GM13976 (cell line): ENCODE measurements at regions not wholly inside any gene's neighbourhood (a gene's known extent, or its start where the extent isn't known, plus 50 kb on each side); places are given as distances from the start of the nearest gene placed in this dataset.

Source experiments
- DNase-seq: peaks from one replicate; pipeline ENCODE4 v3.0.0; 2012; ENCODE audit warnings: low spot score
- in situ Hi-C: fragments of 300-500 bp; cut with MboI; formaldehyde crosslinking; loops from one replicate; pipeline ENCODE4 v1.12.0; 2022; ENCODE audit warnings: low sequenced_read_pairs, mixed read lengths, inconsistent platforms; ENCODE audit not compliant: unreplicated experiment
- TF ChIP-seq, protein P1 (sequence below): IDR thresholded peaks from 2 replicates; pipeline ENCODE4 v1.5.1; 2012; ENCODE audit warnings: borderline replicate concordance, mild to moderate bottlenecking; ENCODE audit not compliant: insufficient read depth; ENCODE audit errors: extremely low read depth, missing control alignments, control extremely low read depth

GRCh38 chr9:16930578-16930977, 60.1 kb upstream of the BNC2 start:
- in situ Hi-C loops: no loop called here
- no peak for DNase-seq
- TF ChIP-seq, protein P1, sequence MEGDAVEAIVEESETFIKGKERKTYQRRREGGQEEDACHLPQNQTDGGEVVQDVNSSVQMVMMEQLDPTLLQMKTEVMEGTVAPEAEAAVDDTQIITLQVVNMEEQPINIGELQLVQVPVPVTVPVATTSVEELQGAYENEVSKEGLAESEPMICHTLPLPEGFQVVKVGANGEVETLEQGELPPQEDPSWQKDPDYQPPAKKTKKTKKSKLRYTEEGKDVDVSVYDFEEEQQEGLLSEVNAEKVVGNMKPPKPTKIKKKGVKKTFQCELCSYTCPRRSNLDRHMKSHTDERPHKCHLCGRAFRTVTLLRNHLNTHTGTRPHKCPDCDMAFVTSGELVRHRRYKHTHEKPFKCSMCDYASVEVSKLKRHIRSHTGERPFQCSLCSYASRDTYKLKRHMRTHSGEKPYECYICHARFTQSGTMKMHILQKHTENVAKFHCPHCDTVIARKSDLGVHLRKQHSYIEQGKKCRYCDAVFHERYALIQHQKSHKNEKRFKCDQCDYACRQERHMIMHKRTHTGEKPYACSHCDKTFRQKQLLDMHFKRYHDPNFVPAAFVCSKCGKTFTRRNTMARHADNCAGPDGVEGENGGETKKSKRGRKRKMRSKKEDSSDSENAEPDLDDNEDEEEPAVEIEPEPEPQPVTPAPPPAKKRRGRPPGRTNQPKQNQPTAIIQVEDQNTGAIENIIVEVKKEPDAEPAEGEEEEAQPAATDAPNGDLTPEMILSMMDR: no peak

- in situ Hi-C loops: no loop called here
- no peak for DNase-seq
- TF ChIP-seq, protein P1: no peak
Observed at GRCh38 chr9:16928179-16928945, 57.9 kb upstream of the BNC2 start.

GRCh38 chr9:16925426-16925825, 55.0 kb upstream of the BNC2 start:
- in situ Hi-C loops: no loop called here
- TF ChIP-seq, protein P1: no peak
- no peak for DNase-seq

- TF ChIP-seq, protein P1: no peak
- DNase-seq: no peak
- in situ Hi-C loops: no loop called here
Observed at GRCh38 chr9:16924311-16924915, 53.9 kb upstream of the BNC2 start.

DNA sequence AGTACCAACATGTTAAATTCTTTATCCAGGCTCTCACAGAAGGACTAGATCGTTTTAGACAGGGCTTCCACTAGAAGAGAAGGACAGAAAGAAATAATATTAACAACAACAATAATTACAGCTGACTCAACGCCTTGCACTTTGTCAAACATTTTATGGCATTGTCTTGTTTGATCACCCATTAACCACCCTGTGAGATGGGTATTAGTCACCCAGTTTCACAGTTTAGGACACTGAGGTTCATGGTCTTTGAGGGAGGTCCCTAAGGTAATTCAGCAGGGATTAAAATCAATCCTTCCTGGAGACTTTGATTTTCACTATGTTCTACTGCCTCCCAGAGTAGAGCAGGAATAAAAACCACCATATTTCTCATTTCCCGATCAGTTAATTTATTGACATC, 51.4 kb upstream of the BNC2 start:
- TF ChIP-seq, protein P1: no peak
- in situ Hi-C loops: no loop called here
- no peak for DNase-seq
